Mesenchymal stem cell (in vitro differentiated cells and primary cell): ENCODE measurements at regions not wholly inside any gene's neighbourhood (a gene's known extent, or its start where the extent isn't known, plus 50 kb on each side); places are given as distances from the start of the nearest gene placed in this dataset.

Experiments used
- DNase-seq: peaks from one replicate; pipeline ENCODE4 v3.0.0-alpha.2; 2013
- H2AFZ ChIP-seq: one replicate; pipeline ENCODE4 v1.6.1; 2013; ENCODE audit warnings: low read depth, mild to moderate bottlenecking, control low read depth, inconsistent platforms, low read length, moderate library complexity
- H2AK5ac ChIP-seq: 2 replicates; pipeline ENCODE4 v1.6.1; 2013; ENCODE audit warnings: low read length, moderate library complexity, mild to moderate bottlenecking, inconsistent platforms; ENCODE audit not compliant: severe bottlenecking
- H2BK120ac ChIP-seq: one replicate; pipeline ENCODE4 v1.6.1; 2013; ENCODE audit warnings: low read depth, mild to moderate bottlenecking, inconsistent platforms, low read length, moderate library complexity
- H2BK12ac ChIP-seq, 2 experiments: one replicate each; pipeline ENCODE4 v1.6.1; 2013; ENCODE audit warnings: inconsistent platforms in 2 of 2, low read length in 2 of 2, mild to moderate bottlenecking in 2 of 2, moderate library complexity in 2 of 2, control low read depth in 1 of 2
- H2BK15ac ChIP-seq: one replicate; pipeline ENCODE4 v1.6.1; 2013; ENCODE audit warnings: mild to moderate bottlenecking, low read depth, inconsistent platforms; ENCODE audit not compliant: poor library complexity, severe bottlenecking
- H2BK5ac ChIP-seq: 2 replicates; pipeline ENCODE4 v1.6.1; 2013; ENCODE audit warnings: low read depth, mild to moderate bottlenecking, low read length, control low read depth, inconsistent platforms; ENCODE audit not compliant: poor library complexity, severe bottlenecking
- H3K14ac ChIP-seq, 2 experiments: one replicate each; pipeline ENCODE4 v1.6.1; 2013; ENCODE audit warnings: inconsistent platforms in 2 of 2, low read length in 2 of 2, control low read depth in 1 of 2, mild to moderate bottlenecking in 1 of 2, moderate library complexity in 1 of 2
- H3K18ac ChIP-seq, 2 experiments: one replicate each; pipeline ENCODE4 v1.6.1; 2013; ENCODE audit warnings: inconsistent platforms in 2 of 2, low read length in 2 of 2, control low read depth in 1 of 2, low read depth in 1 of 2, mild to moderate bottlenecking in 1 of 2
- H3K23ac ChIP-seq, 2 experiments: one replicate each; pipeline ENCODE4 v1.6.1; 2013; ENCODE audit warnings: inconsistent platforms in 2 of 2, low read length in 2 of 2, mild to moderate bottlenecking in 2 of 2, moderate library complexity in 2 of 2, control low read depth in 1 of 2
- H3K27ac ChIP-seq: 2 replicates; pipeline ENCODE4 v1.5.1; 2013; ENCODE audit warnings: mild to moderate bottlenecking, moderate library complexity, low read length, control low read depth, inconsistent platforms; ENCODE audit not compliant: poor library complexity, severe bottlenecking
- H3K27me3 ChIP-seq, 2 experiments: 2 replicates each; pipeline versions ENCODE4 v1.6.1 to v1.7.0; 2013; ENCODE audit warnings: low read length in 2 of 2, mild to moderate bottlenecking in 2 of 2, moderate library complexity in 2 of 2, control low read depth in 1 of 2, inconsistent platforms in 1 of 2; ENCODE audit not compliant: control insufficient read depth in 1 of 2, insufficient read depth in 1 of 2
- H3K36me3 ChIP-seq, 2 experiments: 2 replicates each; pipeline versions ENCODE4 v1.6.1 to v1.7.0; 2013; ENCODE audit warnings: low read length in 2 of 2, control low read depth in 1 of 2, inconsistent platforms in 1 of 2, low read depth in 1 of 2, mild to moderate bottlenecking in 1 of 2; ENCODE audit not compliant: insufficient read depth in 2 of 2, control insufficient read depth in 1 of 2
- H3K4ac ChIP-seq, 2 experiments: one replicate each; pipeline ENCODE4 v1.6.1; 2013; ENCODE audit warnings: inconsistent platforms in 2 of 2, low read length in 2 of 2, mild to moderate bottlenecking in 2 of 2, moderate library complexity in 2 of 2, control low read depth in 1 of 2, low read depth in 1 of 2
- H3K4me1 ChIP-seq: 2 replicates; pipeline ENCODE4 v1.6.1; 2013; ENCODE audit warnings: low read depth, low read length, control low read depth; ENCODE audit not compliant: control insufficient read depth, insufficient read depth
- H3K4me2 ChIP-seq: 2 replicates; pipeline ENCODE4 v1.6.1; 2013; ENCODE audit warnings: low read length, mild to moderate bottlenecking, inconsistent platforms; ENCODE audit not compliant: poor library complexity, severe bottlenecking
- H3K4me3 ChIP-seq, 2 experiments: 2 replicates each; pipeline versions ENCODE4 v1.5.1 to v1.7.0; 2013; ENCODE audit warnings: low read length in 2 of 2, mild to moderate bottlenecking in 2 of 2, control low read depth in 1 of 2, low read depth in 1 of 2; ENCODE audit not compliant: insufficient read depth in 1 of 2
- H3K79me1 ChIP-seq: replicated peaks from 2 replicates; pipeline ENCODE4 v1.6.1; 2013; ENCODE audit warnings: mild to moderate bottlenecking, control low read depth, low read length, inconsistent platforms; ENCODE audit not compliant: poor library complexity, severe bottlenecking
- H3K9ac ChIP-seq: 2 replicates; pipeline ENCODE4 v1.7.0; 2013; ENCODE audit warnings: mild to moderate bottlenecking, low read length, moderate library complexity
- H3K9me3 ChIP-seq: 2 replicates; pipeline ENCODE4 v1.7.0; 2013; ENCODE audit warnings: mild to moderate bottlenecking, low read length; ENCODE audit not compliant: control insufficient read depth
- H4K8ac ChIP-seq: one replicate; pipeline ENCODE4 v1.6.1; 2013; ENCODE audit warnings: inconsistent platforms, mild to moderate bottlenecking, low read length, moderate library complexity
- H4K91ac ChIP-seq: one replicate; pipeline ENCODE4 v1.6.1; 2013; ENCODE audit warnings: mild to moderate bottlenecking, low read length, inconsistent platforms
- WGBS: methylation state at CpG from one replicate; pipeline ENCODE4 v1.1.7; 2013; ENCODE audit warnings: mixed read lengths; 5-methylcytosine and 5-hydroxymethylcytosine counted together

GRCh38 chr11:15493066-15493465 is 378.3 kb downstream of the INSC start:
- no peaks in the 10 kb centered on the region for H3K9me3 ChIP-seq
- peak; percentile 75 for DNase-seq
- H2BK15ac ChIP-seq, result no peak overlapping the region
- H2BK120ac ChIP-seq, result no peak overlapping the region
- H2BK12ac ChIP-seq, result no peak overlapping the region
- no peak overlapping the region for H3K18ac ChIP-seq
- no peak overlapping the region for H2BK5ac ChIP-seq
- no peak overlapping the region for H3K14ac ChIP-seq
- H3K4ac ChIP-seq, result no peak overlapping the region
- no peak overlapping the region for H4K91ac ChIP-seq
- no peak overlapping the region for H2AFZ ChIP-seq
- no peaks in the 10 kb centered on the region for H3K27me3 ChIP-seq
- no peak overlapping the region for H3K4me3 ChIP-seq
- H2AK5ac ChIP-seq, result no peak overlapping the region
- H4K8ac ChIP-seq, result no peak overlapping the region
- H3K27ac ChIP-seq, result no peak overlapping the region
- no peak overlapping the region for H3K9ac ChIP-seq
- no peaks in the 10 kb centered on the region for H3K79me1 ChIP-seq
- WGBS, result 50% methylated on average over 1 of the region's 2 CpGs
- no peaks in the 10 kb centered on the region for H3K36me3 ChIP-seq
- no peak overlapping the region for H3K4me2 ChIP-seq
- H3K23ac ChIP-seq, result no peak overlapping the region
- H3K4me1 ChIP-seq, result no peaks in the 10 kb centered on the region

GRCh38 chr11:15493921-15494620 is 379.3 kb downstream of the INSC start:
- Histone ChIP-seq H2BK5ac (no peak overlapping the region), H3K9me3 (no peaks in the 10 kb centered on the region), H3K27me3 (no peaks in the 10 kb centered on the region), H2BK15ac (no peak overlapping the region), H2BK12ac (no peak overlapping the region), H2AK5ac (no peak overlapping the region), H3K9ac (no peak overlapping the region), H4K91ac (no peak overlapping the region), H3K36me3 (no peaks in the 10 kb centered on the region), H3K27ac (no peak overlapping the region), H3K4me2 (no peak overlapping the region), H3K23ac (no peak overlapping the region), H3K4me3 (no peak overlapping the region), H4K8ac (no peak overlapping the region), H3K18ac (no peak overlapping the region), H3K4me1 (no peaks in the 10 kb centered on the region), H3K79me1 (no peaks in the 10 kb centered on the region), H3K14ac (no peak overlapping the region), H2BK120ac (no peak overlapping the region), H2AFZ (no peak overlapping the region), H3K4ac (no peak overlapping the region)
- DNase-seq, result peak; percentile 50
- WGBS, result 48% methylated on average over 1 of the region's 1 CpG

- Histone ChIP-seq H3K4ac (no peak overlapping the region), H2AFZ (no peak overlapping the region), H2BK15ac (no peak overlapping the region), H3K27me3 (no peaks in the 10 kb centered on the region), H2BK12ac (no peak overlapping the region), H4K8ac (no peak overlapping the region), H3K4me3 (no peak overlapping the region), H3K14ac (no peak overlapping the region), H3K4me2 (no peak overlapping the region), H3K18ac (peak overlapping the region in 1 of 2 experiments; percentile 15), H3K23ac (no peak overlapping the region), H2BK5ac (no peak overlapping the region), H3K79me1 (no peaks in the 10 kb centered on the region), H2AK5ac (no peak overlapping the region), H3K27ac (no peak overlapping the region), H3K9ac (no peak overlapping the region), H3K9me3 (no peaks in the 10 kb centered on the region), H3K36me3 (no peaks in the 10 kb centered on the region), H3K4me1 (no peaks in the 10 kb centered on the region), H2BK120ac (no peak overlapping the region), H4K91ac (no peak overlapping the region)
- DNase-seq, result no peak
- WGBS, result 89% methylated on average over 1 of the region's 1 CpG
Measured at GRCh38 chr11:15494740-15495139, 380.0 kb downstream of the INSC start.

GRCh38 chr11:15495462-15495861 is 380.7 kb downstream of the INSC start:
- H3K4me1 ChIP-seq, result no peaks in the 10 kb centered on the region
- no peak overlapping the region for H2BK120ac ChIP-seq
- H3K18ac ChIP-seq, result no peak overlapping the region
- no peak overlapping the region for H3K9ac ChIP-seq
- peak overlapping the region in 1 of 2 experiments; percentile 18 for H3K14ac ChIP-seq
- no peak overlapping the region for H2AFZ ChIP-seq
- H3K23ac ChIP-seq, result no peak overlapping the region
- H2BK12ac ChIP-seq, result no peak overlapping the region
- DNase-seq, result no peak
- no peaks in the 10 kb centered on the region for H3K79me1 ChIP-seq
- H4K8ac ChIP-seq, result no peak overlapping the region
- no peak overlapping the region for H3K4me2 ChIP-seq
- no peak overlapping the region for H2BK15ac ChIP-seq
- H2AK5ac ChIP-seq, result no peak overlapping the region
- no peak overlapping the region for H3K27ac ChIP-seq
- H2BK5ac ChIP-seq, result no peak overlapping the region
- 47% methylated on average over 2 of the region's 3 CpGs for WGBS
- no peak overlapping the region for H3K4me3 ChIP-seq
- H3K4ac ChIP-seq, result no peak overlapping the region
- H4K91ac ChIP-seq, result no peak overlapping the region
- H3K36me3 ChIP-seq, result no peaks in the 10 kb centered on the region
- H3K27me3 ChIP-seq, result no peaks in the 10 kb centered on the region
- H3K9me3 ChIP-seq, result no peaks in the 10 kb centered on the region
